GM18505 (cell line): ENCODE measurements at regions not wholly inside any gene's neighbourhood (a gene's known extent, or its start where the extent isn't known, plus 50 kb on each side); places are given as distances from the start of the nearest gene placed in this dataset.
A peak's percentile ranks its signal among the peaks of the same experiment; 100 is the strongest.

Experiments
- ATAC-seq: cut with Tn5 transposase; IDR thresholded peaks from one replicate; pipeline ENCODE4 v1.9.1; 2021; ENCODE audit not compliant: unreplicated experiment
- POLR2A ChIP-seq: IDR thresholded peaks from 4 replicates; pipeline ENCODE4 v1.6.1; 2011; ENCODE audit warnings: borderline replicate concordance; ENCODE audit not compliant: insufficient read depth, insufficient read length; ENCODE audit errors: extremely low read depth

DNA sequence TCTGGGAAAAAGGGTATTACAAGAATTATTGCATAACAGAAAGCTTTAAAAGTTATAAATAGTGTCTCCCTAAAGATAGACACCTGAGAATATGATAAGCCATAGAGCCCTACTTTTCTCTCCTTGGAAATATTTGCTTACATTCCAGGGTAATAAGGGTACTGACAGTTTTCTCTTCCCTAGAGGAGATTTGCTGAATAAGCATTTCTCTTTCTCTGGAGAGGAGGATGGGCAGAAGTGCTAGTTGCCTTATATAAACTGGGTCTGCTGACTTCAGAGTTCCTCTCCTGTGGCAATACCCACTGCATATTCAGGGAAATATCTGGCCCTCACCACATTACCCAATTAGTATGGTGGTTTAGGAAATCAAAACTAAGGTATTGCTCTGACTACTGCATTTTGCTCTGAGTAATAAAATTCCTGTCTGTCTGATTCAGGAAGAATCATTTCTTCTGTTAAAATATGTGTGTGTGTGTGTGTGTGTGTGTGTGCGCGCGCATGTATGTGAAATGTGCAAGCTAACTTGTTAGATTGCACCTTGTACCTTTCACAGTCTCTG, 1391.3 kb downstream of the DSC3 start:
- TF ChIP-seq POLR2A = no peak
- no peak for ATAC-seq

DNA sequence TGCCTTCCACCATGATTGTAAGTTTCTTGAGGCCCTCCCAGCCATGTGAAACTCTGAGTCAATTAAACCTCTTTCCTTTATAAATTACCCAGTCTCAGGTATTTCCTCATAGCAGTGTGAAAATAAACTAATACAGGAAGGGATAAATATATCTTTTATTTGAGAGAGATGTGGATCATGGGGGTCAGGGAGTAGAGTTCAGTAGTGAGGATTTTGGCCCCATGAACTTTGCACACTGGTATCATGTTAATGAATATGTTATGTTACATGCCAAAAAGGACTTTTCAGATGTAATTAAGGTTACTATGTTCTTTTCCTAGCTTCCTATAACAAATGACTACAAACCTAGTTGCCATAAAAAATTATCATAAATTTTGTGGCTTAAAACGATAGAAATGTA, 1393.7 kb downstream of the DSC3 start:
- no peak for ATAC-seq
- no peak for TF ChIP-seq POLR2A

DNA sequence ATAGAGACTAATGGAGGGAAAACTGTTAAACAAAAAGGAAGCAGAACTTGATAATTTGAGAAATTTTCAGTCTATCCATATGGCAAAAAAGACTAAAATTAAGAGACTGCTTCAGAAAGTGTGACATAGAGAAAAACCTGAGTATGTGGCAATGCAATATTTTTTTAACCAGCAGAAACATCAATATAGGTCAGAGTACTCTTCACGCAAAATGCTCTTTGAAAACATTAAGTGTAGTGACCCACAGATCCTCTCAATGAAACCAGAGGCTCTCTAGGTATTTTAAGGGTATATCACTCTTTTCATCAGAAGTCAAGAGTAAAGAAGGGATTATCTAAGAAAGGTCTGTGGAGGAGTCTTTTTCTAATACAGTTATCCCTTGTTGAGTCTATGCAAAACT, 1394.8 kb downstream of the DSC3 start:
- TF ChIP-seq POLR2A = no peak
- no peak for ATAC-seq

DNA sequence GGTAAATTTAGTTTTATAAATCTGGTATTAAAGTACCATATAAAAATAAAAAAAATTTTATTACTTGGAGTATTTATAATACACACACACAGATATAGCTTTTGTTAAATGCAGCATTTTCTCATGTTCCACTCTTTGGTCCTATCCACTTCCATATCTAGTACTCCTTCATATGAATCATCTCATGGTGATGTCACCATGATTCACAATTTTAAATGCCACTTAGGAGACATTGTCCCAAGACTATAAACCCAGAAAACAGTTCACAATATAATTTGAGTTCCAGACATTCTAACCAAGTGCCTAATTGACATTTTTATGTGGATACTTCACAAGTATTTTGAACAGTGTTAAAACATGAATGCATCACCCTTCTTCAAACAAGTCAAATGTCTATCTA, 1398.3 kb downstream of the DSC3 start:
- no peak for TF ChIP-seq POLR2A
- ATAC-seq = no peak

DNA sequence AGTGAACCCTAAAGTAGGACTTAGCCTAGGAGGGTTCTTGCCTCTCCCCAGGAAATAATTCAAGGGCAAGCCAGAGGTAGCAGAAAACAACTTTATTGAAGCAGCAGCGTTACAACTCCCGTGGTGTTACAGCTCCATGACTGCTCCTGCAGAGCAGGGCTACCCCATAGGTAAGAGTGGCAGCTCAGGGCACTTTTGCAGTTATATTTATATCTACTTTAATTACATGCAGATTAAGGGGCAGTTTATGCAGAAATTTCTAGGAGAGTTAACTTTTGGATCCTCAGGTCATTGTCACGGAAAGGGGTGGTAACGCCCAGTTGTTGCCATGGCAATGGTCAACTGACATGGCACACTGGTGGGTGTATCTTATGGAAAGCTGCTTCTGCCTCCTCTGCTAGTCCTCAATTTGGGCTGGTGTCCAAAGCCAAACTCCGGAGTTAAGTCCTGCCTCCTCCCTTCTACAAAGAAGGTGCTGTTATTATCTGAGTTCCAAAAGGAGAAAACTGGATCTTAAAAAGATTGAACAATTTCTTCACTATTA, 1413.0 kb downstream of the DSC3 start:
- no peak for TF ChIP-seq POLR2A
- ATAC-seq = no peak

DNA sequence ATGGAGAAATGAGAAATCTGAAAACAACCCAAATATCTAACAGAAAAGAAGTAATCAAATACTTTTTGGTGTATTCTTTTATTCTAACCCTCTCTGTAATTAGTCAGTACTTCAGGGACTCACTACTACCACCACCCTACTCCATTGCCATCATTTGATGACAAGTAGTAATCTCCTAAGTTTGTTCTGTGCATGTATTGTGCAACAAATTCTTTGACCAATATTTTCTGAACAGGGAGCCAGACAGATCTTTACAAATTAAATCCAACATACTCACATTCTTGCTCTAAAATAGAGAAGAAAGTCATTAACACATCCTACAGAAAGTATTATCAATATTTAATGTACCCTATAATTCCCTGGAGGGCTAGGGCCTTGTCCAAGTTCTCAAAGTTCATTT, 1416.4 kb downstream of the DSC3 start:
- no peak for ATAC-seq
- TF ChIP-seq POLR2A = no peak

DNA sequence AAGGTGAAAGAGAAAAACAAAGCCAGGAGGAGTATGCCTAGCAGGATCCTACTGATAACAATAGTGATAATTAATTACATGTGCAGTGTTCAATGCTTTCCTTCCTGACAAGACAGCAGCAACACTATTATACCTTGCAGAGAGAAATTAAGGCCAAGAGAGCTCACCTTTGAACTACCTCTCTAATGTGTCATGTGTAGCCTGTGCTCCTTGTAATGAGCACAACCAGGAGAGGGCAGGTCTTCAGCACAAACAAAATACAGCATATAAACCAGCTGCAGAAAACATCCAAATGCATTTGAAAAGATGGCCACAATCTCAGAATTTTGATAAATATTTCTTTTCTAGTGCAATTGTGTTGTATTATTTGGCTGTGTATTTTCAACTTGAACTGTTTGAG, 1425.7 kb downstream of the DSC3 start:
- no peak for TF ChIP-seq POLR2A
- no peak for ATAC-seq

DNA sequence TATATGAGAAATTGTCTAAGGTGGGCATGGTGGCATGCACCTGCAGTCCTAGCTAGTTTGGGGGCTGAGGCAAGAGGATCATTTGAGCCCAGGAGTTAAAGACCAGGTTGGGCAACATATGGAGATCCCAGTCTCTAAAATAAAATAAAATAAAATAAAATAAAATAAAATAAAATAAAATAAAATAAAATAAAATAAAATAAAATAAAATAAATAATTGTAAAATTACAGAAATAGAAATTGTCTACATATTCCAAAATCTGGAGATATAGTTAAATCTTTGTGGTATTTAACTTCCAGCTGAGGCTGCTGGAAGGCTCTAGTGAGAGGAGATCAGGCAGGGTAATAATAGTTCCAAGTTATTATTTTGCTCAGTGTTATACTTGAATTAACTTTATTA, 1432.1 kb upstream of the CDH2 start:
- no peak for TF ChIP-seq POLR2A
- ATAC-seq = no peak

DNA sequence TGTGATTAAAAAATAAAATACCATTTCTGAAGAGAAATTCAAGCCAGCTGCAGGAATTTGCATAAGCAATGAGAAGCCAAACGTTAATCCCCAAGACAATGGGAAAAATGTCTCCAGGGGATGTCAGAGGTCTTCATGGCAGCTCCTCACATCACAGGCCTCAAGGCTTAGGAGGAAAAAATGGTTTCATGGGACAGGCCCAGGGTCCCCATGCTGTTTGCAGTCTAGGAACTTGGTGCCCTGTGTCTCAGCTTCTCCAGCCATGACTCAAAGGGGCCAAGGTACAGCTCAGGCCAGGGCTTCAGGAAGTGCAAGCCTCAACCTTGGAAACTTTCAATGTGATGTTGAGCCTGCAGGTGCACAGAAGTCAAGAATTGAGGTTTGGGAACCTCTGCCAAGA, 1428.4 kb upstream of the CDH2 start:
- TF ChIP-seq POLR2A = no peak
- no peak for ATAC-seq

DNA sequence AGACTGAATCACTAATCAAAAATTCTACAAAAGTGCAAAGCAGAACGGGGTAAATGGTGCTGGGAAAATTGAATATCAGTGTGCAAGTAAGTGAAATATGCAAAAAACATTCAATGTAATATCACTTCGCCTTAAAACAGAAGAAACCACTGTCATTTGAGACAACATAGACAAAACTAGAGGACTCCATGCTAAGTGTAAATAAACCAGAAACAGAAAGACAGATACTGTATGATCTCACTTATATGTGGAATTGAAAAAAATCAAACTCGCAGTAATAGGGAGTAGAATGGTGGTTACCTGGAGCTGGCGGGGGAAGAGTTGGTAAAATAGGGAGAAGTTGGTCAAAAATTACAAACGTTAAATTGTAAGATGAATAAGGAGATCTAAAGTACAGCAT, 1420.0 kb upstream of the CDH2 start:
- no peak for TF ChIP-seq POLR2A
- ATAC-seq = no peak

DNA sequence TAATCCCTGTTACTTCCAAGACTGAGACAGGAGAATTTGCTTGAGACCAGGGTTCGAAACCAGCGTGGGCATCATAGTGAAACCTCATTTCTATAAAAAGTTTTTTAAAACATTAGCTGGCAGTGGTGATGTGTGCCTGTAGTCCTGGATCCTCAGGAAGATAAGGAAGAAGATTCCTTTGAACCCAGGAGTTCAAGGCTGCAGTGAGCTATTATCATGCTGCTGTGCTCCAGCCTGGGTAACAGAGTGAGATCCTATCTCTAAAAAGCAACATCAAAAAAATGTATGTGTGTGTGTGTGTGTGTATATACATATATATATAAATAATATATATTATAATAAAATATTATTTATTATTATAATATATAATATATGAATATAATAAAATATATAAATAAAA, 1417.6 kb upstream of the CDH2 start:
- no peak for TF ChIP-seq POLR2A
- no peak for ATAC-seq

DNA sequence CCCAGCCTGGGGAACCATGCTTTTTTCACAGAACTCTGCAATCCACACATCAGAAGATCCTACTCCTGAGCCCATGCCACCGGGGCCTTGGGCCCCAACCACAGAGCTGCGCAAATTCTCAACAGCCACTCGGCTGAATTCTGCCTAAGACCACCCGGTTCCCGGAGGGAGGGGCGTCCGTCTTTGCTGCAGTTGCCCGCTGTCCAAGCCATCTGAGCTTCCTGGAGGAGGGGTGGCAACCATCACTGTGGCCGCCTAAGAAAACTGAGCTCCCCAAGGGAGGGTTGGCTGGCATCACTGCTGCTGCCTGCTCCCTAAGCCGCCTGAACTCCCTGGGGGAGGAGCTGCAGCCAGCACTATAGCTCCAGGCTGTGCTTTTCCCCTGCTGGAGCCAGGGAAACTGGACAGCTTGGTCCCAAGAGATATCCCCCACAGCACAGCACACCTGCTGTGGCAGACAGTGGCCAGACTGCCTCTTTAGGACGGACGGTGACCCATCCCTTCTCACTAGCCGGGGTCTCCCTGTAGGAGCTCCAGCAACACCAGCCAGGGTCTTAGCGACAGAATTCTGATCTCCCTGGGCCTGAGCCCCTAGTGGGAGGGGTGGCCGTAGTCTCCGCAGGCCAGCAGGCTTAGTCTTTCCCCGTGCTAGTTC, 1411.6 kb upstream of the CDH2 start:
- no peak for TF ChIP-seq POLR2A
- ATAC-seq = no peak

DNA sequence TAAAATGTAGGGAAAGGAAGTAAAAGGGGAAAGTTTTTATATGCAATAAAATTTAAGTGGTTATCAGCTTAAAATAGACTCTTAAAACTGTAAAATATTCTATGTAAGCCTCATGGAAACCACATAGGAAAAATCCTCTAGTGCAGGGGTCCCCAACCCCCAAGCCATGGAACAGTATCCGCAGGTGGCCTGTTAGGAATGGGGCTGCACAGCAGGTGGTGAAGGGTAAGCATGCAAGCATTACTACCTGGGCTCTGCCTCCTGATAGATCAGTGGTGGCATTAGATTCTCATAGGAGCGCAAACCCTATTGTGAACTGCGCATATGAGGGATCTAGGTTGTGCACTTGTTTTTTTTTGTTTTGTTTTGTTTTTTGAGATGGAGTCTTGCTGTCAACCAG, 1409.3 kb upstream of the CDH2 start:
- no peak for TF ChIP-seq POLR2A
- no peak for ATAC-seq

DNA sequence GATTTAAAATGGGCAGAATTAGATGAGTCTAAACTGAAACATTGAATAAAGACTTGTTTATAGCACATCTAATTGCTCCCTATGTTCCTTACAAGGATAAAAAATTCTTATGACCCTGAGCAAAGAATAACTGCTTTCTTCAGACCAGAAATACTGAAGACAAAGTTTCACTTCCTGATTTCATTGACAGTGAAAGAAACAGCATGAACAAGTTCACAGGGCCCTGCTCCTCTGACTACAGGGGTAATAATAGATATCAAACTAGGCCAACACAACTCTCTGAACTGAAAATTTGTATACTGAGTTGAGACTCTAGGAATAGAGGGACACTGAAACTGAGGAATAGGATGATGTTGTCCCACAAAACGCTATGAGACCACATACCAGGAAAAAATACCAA, 1383.3 kb upstream of the CDH2 start:
- no peak for TF ChIP-seq POLR2A
- ATAC-seq = peak; percentile 88

DNA sequence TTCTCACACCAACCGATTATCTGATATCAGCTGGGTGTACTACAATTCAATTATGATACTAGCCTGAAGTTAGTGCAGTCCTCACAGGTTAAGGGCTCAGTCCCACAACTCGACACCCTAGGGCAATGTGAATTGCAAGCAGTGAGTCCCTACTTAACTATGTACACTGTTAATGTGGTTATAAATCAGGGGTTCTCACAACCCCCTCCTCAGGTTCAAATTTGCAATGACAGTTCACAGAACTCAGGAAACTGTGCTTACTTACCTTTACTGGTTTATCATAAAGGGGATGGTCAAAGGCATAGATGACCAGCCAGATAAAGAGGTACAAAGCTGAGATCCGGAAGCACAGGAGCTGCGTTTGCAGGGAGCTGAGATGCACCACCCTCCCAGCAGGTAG, 1379.1 kb upstream of the CDH2 start:
- ATAC-seq = no peak
- TF ChIP-seq POLR2A = no peak

DNA sequence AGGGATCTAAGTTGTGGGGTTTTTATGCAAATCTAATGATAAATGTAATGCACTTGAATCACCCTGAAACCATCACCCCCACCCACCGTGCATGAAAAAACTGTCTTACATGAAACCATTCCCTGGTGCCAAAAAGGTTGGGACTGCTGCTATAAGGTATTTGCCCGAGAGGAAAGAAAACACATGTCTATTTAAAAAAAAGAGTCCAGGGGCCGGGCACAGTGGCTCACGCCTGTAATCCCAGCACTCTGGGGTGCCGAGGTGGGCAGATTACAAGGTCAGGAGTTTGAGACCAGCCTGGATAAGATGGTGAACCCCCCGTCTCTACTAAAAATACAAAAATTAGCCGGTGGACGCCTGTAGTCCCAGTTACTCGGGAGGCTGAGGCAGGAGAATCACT, 1372.8 kb upstream of the CDH2 start:
- ATAC-seq = no peak
- no peak for TF ChIP-seq POLR2A

DNA sequence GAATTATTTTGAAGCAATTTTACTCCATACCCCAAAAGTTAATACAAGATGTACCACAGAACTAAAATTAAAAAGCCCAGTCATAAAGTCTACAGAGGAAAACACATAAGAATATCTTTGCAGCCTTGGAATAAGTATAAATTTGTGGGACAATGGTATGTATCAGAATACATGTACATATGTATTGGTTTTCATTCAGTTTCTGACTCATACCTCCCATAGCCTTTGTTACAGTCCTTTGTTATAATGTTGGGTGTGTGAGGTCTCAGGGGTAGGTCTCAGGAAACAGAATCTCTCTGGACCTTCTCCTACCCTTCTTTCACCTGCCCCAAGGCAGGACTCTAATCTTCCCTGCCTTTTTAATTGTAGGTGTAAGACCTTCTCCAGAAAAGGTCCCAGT, 1370.7 kb upstream of the CDH2 start:
- TF ChIP-seq POLR2A = no peak
- ATAC-seq = no peak
